GM21528 (cell line): ENCODE measurements at regions not wholly inside any gene's neighbourhood (a gene's known extent, or its start where the extent isn't known, plus 50 kb on each side); places are given as distances from the start of the nearest gene placed in this dataset.
"Not testable (repeated sequence)": the region's sequence is repeated elsewhere in the genome, so short reads cannot be mapped to it uniquely, and the experiment has no call there.

Experiments used
- ATAC-seq: cut with Tn5 transposase; IDR thresholded peaks from one replicate; pipeline ENCODE4 v1.9.1; 2021; ENCODE audit warnings: mild to moderate bottlenecking, moderate library complexity; ENCODE audit not compliant: unreplicated experiment, low FRiP score

DNA sequence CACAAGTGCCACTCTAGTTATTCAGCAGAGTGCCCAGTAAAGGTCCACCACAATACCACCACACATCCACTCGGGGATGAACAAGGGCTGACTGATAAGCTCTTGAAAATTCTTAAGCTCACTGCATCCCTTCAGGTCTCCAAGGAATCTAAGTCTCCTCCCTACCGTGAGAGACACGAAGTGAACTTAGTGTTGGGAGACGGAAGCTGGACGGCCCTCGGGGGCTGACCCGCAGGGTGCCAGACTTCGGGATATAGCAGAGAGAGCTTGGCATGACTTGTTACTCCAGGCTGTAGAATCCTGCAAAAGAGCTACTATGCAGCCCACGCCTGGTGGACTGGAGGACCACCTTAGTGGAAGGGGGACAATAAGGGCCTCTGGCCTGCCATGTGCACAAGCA lies 75.1 kb downstream of the LYZL1 start:
- not testable (repeated sequence) for ATAC-seq

DNA sequence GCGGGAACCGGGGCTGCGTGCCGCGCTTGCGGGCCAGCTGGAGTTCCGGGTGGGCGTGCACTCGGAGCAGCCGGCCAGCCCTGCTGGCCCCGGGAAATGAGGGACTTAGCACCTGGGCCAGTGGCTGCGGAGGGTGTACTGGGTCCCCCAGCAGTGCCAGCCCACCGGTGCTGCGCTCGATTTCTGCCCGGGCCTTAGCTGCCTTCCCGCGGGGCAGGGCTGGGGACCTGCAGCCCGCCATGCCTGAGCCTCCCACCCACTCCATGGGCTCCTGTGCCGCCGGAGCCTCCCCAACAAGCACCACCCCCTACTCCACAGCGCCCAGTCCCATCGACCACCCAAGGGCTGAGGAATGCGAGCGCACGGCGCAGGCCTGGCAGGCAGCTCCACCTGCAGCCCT lies 77.3 kb downstream of the LYZL1 start:
- not testable (repeated sequence) for ATAC-seq

- no peak for ATAC-seq
Measured at GRCh38 chr10:29369419-29369818, 80.5 kb downstream of the LYZL1 start.

DNA sequence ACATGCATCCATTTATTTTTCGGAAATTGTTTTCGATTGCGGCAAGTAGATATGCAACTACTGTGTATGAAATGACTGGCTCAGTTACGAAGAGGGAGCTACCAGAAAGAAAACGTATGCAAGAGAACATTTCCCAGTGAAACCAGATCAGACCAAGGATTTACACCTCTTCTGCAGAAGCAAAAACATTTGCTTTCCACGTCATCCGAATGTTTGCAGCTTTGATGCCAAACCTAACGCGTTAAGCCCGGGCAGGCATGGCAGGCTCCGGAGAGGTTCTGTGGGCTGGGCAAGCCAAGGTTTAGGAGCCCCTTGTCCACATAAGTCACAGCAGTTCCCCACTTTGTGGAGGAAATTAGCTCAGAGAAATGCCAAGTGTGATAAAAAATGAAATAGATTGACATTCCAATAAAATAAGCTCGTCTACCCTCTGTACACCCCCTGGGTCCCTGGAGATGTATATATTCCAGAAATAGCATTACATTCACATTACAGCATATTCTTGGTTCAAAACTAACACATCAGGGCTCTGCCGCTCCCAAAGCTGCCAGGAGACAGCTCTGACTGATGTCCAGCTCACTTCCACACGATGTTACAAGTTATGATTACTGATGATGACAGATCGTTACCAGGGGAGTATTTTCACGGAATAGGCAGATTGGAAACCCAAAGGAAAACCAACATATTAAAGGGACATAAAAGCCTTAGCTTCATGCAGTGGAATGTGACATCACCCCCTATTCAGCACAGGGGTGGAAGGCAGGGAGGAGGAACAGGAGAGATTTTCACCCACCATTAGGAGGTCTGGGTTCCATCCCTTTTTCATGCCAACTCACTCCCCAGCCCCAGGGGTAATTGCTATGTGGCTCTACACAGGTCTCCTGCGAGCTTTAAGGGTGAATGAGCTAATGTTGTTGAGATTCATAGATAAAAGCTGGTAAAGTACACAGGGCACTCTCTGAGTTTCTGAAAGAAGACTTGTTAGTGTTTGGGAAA lies 81.5 kb downstream of the LYZL1 start:
- no peak for ATAC-seq

GRCh38 chr10:29372920-29373319 lies 84.0 kb downstream of the LYZL1 start:
- no peak for ATAC-seq

- no peak for ATAC-seq
Measured at GRCh38 chr10:29374162-29374561, 85.3 kb downstream of the LYZL1 start.

DNA sequence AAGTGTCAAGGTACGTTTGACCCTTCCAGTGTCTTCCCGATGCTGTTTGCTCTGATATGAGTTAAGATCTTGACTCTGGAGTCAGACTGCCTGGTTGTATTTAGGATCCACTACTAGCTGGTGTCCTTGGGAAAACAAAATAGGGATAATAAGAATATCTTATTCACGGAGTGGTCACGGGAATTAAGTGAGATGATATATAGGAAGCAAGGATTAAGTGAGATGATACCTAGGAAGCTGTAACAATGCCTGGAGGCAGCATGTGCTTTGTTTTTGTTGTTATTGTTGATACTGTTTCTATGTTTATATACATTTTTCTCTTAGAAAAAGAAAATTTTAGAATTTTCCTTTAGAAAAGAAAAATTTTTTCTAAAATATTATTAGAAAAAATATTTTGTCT lies 87.0 kb downstream of the LYZL1 start:
- no peak for ATAC-seq

- ATAC-seq = no peak
Measured at GRCh38 chr10:29377333-29377961, 88.6 kb downstream of the LYZL1 start.

- no peak for ATAC-seq
Measured at GRCh38 chr10:29378106-29378505, 89.2 kb downstream of the LYZL1 start.

DNA sequence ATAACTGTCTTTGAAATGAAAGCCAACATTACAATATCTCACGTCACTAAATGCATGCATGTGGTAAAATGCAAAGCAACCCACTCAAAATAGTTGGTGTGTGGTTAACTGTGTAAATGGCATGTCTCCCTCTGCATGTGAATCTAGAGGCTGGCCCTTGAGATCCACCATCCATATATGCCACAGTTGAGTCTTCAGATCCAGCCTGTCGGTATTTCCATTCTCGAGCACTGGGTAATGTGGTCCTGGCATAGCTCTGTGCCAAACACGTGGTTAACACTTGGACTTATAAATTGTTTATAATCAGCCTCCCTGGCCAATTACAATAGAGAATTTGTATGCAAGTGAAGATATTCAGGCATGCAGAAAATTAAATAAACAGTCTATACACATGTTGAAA lies 90.3 kb downstream of the LYZL1 start:
- ATAC-seq = no peak

GRCh38 chr10:29379777-29380598 lies 91.1 kb downstream of the LYZL1 start:
- ATAC-seq = not testable (repeated sequence)

DNA sequence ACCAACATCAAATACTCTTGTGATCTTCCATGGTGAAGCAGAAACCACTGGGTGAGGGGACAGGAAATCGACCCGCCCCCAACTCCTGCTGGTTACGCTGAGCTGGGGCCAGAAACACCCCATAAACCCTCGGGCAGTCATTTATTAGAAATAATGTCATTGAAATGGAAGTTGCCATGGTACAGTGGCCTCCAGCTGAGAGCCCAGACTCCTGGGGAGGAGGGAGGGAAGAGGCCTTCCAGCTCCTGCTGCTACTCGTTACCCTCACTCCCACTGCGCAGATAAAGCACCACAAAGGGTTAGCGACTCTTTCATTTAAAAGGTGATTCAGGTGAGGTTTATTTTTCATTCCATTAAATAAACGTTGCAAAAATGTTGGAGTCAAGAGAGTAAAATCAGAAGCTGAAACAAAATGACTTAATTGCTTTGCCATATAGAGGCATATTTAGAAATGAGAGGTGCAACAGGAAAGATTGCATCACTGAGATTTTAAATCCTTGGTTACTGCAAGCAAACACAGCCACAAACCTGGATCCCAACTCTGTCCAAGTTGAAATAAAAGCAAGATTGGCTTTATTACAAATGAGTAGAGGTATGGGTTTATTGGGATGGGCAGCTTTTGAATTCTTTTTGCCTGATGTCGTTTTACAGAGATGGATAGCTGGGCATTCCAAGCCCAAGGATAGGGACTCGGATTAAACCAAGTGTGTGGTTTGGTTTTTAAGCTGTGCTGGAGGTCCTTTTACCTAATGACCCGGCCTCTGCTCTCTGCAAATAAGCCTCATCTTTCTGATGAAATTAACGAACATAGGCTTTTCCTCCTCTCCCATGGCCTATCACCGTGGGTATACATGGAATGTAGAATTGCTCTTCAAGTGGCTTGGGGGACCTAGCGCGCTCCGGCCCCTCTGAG lies 92.0 kb downstream of the LYZL1 start:
- not testable (repeated sequence) for ATAC-seq

DNA sequence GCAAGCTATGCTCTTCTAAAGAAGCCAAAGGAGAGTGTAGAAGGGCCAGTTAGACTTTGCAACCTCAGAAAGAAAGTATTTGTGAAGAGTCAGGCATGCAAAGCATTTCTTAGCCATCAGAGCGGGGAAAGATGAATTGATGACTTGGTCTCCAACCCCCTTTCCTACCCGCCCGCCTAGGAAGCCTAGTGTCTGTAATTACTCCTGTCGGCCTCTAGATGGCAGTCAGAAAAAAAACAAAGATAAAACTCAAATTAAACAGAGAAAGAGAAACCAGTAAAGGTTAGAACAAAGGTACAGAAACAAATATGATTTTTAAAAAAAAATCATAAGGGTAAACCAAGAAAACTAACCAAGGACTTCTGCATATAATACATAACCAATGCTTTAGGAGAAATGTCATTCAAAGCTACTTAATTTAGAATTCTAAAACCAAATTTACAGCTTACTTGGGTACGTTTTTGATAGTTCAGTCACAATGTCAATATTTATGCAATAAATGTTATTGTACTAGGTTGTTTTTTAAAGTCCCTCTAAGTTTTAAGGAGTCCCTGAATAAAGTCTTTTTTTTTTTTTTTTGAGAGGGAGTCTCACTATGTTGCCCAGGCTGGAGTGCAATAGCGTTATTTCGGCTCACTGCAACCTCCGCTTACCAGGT lies 97.6 kb downstream of the LYZL1 start:
- ATAC-seq = peak; percentile 55

- ATAC-seq = no peak
Measured at GRCh38 chr10:29387269-29387668, 98.4 kb downstream of the LYZL1 start.

- ATAC-seq = not testable (repeated sequence)
Measured at GRCh38 chr10:29388112-29388511, 99.2 kb downstream of the LYZL1 start.

DNA sequence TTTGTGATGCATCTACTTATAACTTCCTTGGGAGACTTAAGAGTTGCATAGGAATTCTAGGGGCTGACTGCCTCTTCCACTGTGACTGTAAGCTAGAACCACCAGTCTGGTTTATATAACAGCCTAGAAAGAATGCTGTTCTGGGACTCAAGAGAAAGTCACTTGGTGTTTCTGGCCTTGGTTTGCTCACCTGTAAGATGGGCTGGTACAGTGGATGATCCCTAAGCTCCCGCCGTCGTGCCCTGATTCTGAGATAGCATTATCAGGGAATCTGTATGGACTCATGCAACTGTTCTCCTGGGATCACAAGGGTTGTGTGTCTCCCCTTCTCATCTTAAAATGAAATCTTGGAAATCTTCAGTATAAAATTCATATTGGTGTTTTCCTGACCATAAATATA lies 100.6 kb downstream of the LYZL1 start:
- no peak for ATAC-seq

- ATAC-seq = no peak
Measured at GRCh38 chr10:29389935-29390334, 101.1 kb downstream of the LYZL1 start.

DNA sequence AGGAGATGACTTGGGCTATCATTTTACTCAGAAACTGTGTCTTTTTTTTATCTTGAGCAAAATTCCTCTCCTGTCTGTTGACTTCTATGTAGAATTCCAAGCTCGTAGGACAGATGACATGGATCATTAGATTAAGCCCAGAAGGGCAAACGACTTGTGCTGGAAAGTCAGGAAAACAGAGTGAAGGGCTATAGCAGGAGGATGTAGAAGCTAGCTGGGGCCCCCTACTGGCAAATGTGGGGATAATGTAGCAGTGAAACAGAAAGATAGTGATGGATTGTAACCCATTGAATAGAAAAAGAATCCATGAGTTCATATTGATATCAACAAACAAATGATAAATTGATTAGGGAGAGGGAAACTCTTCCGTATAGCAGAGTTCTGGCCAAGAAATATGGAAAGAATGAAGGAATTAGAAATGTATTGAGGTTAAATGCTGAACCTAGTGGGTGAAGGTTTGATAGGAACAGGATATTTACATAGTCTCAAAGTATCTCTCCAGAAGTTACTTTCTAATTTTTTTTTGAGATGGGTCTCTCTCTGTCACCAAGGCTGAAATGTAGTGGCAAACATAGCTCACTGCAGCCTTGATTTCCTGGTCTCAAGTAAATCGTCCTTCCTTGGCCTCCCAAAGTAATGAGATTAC lies 103.6 kb downstream of the LYZL1 start:
- no peak for ATAC-seq
